Activated naive CD8-positive, alpha-beta T cell treated with anti-CD3 and anti-CD28 coated beads, Interleukin-2, amount 50 U/mL, for 16 hours (primary cell): ENCODE measurements at regions not wholly inside any gene's neighbourhood (a gene's known extent, or its start where the extent isn't known, plus 50 kb on each side); places are given as distances from the start of the nearest gene placed in this dataset.

Source experiments
- DNase-seq: peaks from one replicate; pipeline ENCODE4 v3.0.0-alpha.2; 2020; ENCODE audit warnings: low read depth, low spot score

DNA sequence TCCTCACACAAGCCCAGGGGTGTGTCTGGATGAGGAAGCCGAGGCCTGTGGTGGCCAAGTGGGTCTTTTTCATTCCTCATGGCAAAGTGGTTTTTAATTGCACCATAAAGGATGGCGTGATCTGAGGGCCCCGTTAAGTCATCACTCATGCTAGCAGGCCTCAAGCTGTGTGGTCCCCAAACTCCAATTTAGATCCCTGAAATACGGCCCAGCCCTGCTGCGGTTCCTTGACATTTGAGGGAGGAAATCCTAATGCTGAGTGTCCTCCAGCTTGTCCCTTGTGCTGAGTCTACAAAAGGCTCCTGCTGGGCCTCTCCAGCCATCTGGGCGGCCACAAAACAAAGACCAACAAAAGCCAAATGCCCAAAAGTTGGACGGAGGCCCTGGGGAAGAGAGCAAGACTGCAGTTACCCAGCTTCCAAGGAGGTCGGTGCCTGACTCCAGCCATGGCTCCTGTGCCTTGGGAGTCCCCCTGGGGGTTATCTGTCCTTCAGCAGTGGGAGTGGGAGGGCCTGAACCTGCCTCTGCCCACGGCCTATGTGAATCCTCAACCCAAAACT lies 162.3 kb upstream of the PDE10A start:
- no peak for DNase-seq

DNA sequence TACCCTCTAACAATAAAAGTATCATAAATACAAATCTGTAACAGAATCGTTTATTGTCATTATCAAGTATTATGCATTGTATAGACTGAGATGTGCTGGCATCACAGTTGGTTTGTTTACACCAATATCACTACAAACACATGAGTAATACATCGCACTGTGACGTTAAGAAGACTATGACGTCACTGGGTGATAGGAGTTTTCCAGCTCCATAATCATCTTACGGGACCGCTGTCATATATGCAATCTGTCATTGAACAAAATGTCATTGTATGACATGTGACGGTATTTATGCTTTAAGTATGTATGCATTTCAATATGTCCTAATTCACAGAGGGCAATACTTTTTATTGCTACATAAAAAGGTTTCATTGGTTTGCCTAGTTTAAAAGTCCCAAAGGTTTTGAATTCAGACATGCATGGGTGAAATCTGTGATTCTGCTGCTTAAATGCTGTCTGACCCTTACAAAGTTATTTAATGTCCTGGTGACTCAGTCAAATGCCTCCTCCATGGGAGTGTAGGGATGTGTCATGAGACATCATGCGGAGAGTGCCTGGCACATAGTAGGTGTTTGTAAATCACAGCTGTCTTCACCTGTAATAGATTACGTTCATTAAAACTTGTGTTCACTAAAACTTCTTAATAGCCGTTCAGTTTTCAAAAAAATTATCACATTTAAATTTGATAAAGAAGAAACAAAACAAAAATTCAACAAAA lies 160.7 kb upstream of the PDE10A start:
- no peak for DNase-seq

GRCh38 chr6:165822501-165822900 lies 159.5 kb upstream of the PDE10A start:
- DNase-seq: no peak

GRCh38 chr6:165821754-165822153 lies 158.7 kb upstream of the PDE10A start:
- no peak for DNase-seq

- no peak for DNase-seq
Measured at GRCh38 chr6:165820934-165821333, 157.9 kb upstream of the PDE10A start.

DNA sequence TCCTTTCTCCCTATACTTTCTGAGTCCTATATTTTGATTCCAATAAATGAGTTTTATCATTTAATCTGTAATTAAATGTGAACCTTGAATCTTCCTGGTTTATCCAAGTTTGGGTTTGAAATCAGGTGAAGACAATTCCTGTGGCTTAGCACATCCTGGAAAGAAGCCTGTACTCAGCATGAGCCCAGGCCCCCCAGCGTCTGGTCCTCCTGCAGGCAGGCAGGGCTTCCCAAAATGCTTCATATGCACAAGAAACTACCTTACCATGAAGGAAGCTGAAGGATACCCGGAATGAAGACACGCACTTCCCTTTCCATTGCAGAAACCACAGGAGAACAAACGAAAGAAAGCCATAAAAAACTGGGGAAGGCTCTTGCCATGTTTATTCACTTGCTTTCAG lies 157.4 kb upstream of the PDE10A start:
- DNase-seq: no peak

DNA sequence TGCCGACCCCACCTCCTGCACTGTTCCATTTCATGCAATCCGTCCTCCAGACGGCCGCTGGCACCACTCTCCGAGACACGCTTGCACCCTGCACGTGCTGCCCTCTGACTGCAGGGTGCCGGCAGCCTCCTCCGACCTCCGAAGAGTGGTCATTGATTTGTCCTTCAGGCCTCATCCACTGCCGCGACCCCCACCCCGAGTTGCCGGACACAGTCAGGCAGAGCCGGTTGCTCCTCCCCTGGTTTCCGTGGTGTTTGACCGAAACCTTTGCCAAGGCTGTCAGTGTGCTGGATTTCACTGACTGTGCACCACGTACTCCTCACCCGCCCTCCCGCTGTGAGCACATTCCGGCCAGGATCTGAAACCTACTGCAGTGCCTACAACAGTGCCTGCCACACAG lies 156.4 kb upstream of the PDE10A start:
- DNase-seq: no peak

- DNase-seq: no peak
Measured at GRCh38 chr6:165818200-165818599, 155.2 kb upstream of the PDE10A start.

- DNase-seq: no peak
Measured at GRCh38 chr6:165817771-165818170, 154.7 kb upstream of the PDE10A start.

- DNase-seq: no peak
Measured at GRCh38 chr6:165817148-165817547, 154.1 kb upstream of the PDE10A start.

DNA sequence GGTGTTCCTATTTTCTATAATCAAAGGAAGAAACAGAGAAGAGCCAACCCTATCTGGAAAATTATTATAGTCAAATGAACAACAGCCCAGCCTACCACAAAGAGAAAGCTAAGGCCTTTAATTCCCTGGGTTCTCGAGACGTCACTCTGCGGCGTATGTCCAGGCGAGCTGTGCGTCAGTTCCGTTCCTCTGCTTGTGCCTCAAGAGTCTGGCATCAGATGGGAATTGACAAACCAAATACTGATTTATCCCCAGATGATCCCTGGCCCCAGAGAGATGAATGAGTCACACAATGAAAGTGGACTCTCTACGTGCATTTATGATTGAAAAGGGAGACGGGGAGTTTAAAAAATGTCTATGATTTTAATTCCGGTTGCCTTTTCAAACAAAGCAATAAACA lies 151.6 kb upstream of the PDE10A start:
- DNase-seq: no peak

DNA sequence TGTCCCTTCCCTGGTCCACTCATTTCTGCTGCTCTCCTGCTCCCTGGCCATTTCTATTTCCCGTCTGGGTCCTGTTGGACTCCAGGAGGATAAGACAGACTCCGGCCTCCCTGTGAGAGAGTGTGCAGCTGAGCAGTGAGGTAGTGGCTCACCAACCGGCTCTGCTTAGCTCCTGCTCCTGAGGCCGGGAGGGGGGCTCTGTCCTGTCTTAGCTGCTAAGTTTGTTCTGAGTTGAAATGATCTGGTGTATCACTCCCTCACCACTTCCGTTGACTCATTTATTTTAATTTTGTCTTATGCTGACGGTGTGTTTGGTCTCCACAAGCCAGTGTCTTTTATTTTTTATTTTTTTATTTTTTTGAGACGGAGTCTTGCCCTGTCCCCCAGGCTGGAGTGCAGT lies 148.5 kb upstream of the PDE10A start:
- no peak for DNase-seq

DNA sequence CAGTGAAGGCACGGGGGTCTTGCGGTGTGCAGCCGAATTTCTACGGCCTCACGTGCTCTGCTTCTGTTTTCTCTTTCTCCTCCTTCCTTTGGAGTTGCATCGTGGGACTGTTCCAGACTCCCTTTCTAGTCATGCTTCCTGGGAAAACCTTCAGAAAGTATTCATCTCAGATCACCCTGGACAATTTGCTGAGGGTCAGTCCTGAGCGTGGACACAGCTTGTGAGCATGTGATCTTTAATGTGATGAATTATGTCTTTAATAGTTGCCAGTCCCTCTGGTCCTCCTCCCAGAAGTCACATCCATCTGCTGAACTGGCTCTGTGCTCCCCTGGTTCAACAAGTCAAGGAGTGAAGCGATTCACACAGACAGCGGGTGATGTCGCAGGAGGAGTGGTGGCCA lies 145.0 kb upstream of the PDE10A start:
- no peak for DNase-seq

- DNase-seq: no peak
Measured at GRCh38 chr6:165807249-165807960, 144.4 kb upstream of the PDE10A start.

DNA sequence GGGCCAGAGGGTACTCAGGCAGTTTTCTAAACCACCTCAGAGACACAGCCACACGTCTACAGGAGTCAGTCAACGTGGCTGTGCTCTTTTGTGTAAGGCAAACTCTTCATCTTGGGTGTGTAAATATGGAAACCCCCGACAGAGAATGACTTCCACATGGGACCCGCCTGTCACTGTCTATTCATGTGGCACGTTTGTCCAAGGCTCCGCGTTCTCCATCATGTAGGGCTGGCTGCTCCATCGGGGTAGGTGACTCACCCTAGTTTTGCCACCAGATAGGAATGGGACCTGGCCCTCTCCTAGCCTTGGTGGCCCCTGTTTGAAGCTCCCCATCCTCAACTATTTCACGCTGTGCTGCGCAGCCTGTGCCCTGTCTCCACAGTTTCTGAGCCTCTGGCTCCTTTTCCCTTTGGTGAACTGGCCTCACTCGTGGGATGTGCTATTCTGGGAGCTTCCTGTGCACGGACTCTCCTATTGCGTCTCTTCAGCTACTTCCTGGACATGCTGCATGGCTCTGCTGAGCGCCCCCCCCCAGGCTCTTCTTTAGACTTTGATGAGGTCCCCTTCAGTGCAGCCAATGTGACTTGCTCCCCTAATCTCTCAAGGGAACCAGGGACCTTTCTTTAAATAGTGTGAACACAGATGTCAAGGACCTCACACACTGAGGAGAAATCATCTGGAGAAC lies 143.2 kb upstream of the PDE10A start:
- DNase-seq: no peak

DNA sequence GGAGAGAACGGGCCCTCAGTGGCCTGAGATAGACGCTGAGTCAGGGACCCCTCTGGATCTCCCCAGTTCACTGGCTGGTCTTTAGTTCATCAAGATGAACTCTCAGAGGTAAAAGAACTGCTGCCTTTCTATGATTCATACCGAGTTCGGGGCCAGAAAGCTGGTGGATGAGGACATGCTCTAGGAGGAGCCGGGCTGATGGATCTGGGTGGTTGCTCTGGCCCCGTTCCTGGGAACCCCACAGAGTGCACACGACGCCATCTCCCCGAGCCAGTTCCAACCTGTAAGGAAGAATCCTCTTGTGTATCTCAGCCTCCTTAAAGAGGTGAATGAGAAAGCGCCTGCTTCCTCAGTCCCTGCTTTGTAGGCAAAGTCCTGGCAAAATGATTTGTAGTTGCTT lies 142.6 kb upstream of the PDE10A start:
- DNase-seq: no peak

- DNase-seq: no peak
Measured at GRCh38 chr6:165805067-165805555, 142.1 kb upstream of the PDE10A start.

- DNase-seq: no peak
Measured at GRCh38 chr6:165804331-165805066, 141.5 kb upstream of the PDE10A start.

DNA sequence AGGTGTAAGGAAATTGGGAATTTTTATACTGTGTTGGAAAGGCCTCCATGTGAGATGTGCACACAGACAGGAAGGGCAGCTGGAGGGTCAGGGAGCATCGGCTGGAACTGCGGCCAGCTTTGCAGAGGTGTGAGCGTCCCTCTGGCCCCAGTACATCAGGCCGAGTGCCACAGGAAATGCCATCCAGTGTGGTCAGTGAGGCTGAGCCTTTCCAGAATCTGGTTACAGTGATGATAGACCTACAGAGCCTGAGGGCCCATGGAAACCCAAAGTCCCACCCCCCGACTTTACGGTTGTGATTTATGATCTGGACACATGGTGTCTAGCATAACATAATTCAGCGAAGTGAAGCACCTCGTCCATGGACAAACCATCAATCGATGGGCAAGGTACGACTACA lies 137.3 kb upstream of the PDE10A start:
- no peak for DNase-seq

- DNase-seq: no peak
Measured at GRCh38 chr6:165799391-165800153, 136.5 kb upstream of the PDE10A start.

DNA sequence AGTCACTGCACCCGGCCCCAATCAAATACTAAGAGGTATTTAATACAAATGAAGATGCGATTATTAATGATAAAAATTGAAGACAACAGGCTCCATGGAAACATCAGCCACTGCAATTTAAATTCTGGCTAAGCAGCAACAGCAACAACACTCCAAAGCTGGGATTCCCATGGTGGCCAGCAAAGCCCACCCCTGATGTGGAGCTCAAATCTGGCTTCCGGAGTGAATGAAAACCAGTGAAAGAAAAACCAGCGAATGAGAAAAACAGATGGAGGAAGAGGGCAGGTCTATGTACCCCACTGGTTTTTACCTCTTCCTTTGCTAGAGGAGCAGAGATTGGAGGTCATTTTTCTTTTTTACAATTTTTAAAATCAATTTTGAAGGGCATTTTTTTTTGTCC lies 135.9 kb upstream of the PDE10A start:
- no peak for DNase-seq
